Thymus (tissue), 11 donors: ENCODE measurements at regions not wholly inside any gene's neighbourhood (a gene's known extent, or its start where the extent isn't known, plus 50 kb on each side); places are given as distances from the start of the nearest gene placed in this dataset.
"Not testable (repeated sequence)": the region's sequence is repeated elsewhere in the genome, so short reads cannot be mapped to it uniquely, and the experiment has no call there.

Experiments used
- DNase-seq, 9 donors: peaks; one replicate each; pipeline ENCODE4 v3.0.0-alpha.2; 2013; ENCODE audit warnings: low spot score in 9 of 9, low read depth in 6 of 9, missing footprints in 1 of 9
- H3K27ac ChIP-seq, 2 donors: one replicate each; pipeline ENCODE4 v1.5.1; 2013; ENCODE audit warnings: control low read depth in 1 of 2, low read depth in 1 of 2, low read length in 1 of 2, mild to moderate bottlenecking in 1 of 2, moderate library complexity in 1 of 2
- H3K27me3 ChIP-seq, 2 donors: one replicate each; pipeline ENCODE4 v1.5.1; 2013; ENCODE audit warnings: low read length in 1 of 2; ENCODE audit not compliant: control insufficient read depth in 2 of 2, insufficient read depth in 1 of 2
- H3K36me3 ChIP-seq, 2 donors: one replicate each; pipeline ENCODE4 v1.5.1; 2013; ENCODE audit warnings: low read length in 1 of 2, mild to moderate bottlenecking in 1 of 2, moderate library complexity in 1 of 2; ENCODE audit not compliant: control insufficient read depth in 2 of 2, insufficient read depth in 2 of 2
- H3K4me1 ChIP-seq, 2 donors: one replicate each; pipeline ENCODE4 v1.5.1; 2013; ENCODE audit warnings: low read length in 2 of 2; ENCODE audit not compliant: control insufficient read depth in 2 of 2, insufficient read depth in 2 of 2
- H3K4me3 ChIP-seq, 2 donors: one replicate each; pipeline ENCODE4 v1.5.1; 2013; ENCODE audit warnings: low read length in 2 of 2, control low read depth in 1 of 2, mild to moderate bottlenecking in 1 of 2
- H3K9me3 ChIP-seq, 2 donors: one replicate each; pipeline ENCODE4 v1.5.1; 2013; ENCODE audit warnings: low read length in 1 of 2, mild to moderate bottlenecking in 1 of 2; ENCODE audit not compliant: control insufficient read depth in 2 of 2, insufficient read depth in 1 of 2
- WGBS: extraction: QIAGEN DNeasy Blood & Tissue Kit; methylation state at CpG from one replicate; pipeline ENCODE4 v1.1.7; 2013; 5-methylcytosine and 5-hydroxymethylcytosine counted together
- donor health status: healthy.

- H3K27me3 ChIP-seq, DNase-seq, H3K27ac ChIP-seq, H3K4me3 ChIP-seq, H3K36me3 ChIP-seq, H3K4me1 ChIP-seq, H3K9me3 ChIP-seq: not testable (repeated sequence)
- WGBS = 95% methylated on average over 11 of the region's 11 CpGs
These were observed 51.9 kb downstream of the DIPK2A start for GRCh38 chr3:144023543-144023942.

GRCh38 chr3:144028798-144029411 lies 57.3 kb downstream of the DIPK2A start:
- no peaks in the 10 kb centered on the region for H3K27me3 ChIP-seq
- H3K27ac ChIP-seq = no peak overlapping the region
- peak in 2 of 9 donors; percentile 11 to 20 for DNase-seq
- H3K4me3 ChIP-seq = no peak overlapping the region
- H3K9me3 ChIP-seq = no peaks in the 10 kb centered on the region
- H3K36me3 ChIP-seq = no peaks in the 10 kb centered on the region
- H3K4me1 ChIP-seq = no peaks in the 10 kb centered on the region
- WGBS = 65% methylated on average over 4 of the region's 4 CpGs

- DNase-seq = no peak
- H3K4me1 ChIP-seq = no peaks in the 10 kb centered on the region
- over 99% methylated on average over 2 of the region's 2 CpGs for WGBS
These were observed 58.1 kb downstream of the DIPK2A start for GRCh38 chr3:144029769-144030168.

GRCh38 chr3:144031938-144032337 lies 60.3 kb downstream of the DIPK2A start:
- no peaks in the 10 kb centered on the region for H3K9me3 ChIP-seq
- no peaks in the 10 kb centered on the region for H3K36me3 ChIP-seq
- H3K4me1 ChIP-seq = no peaks in the 10 kb centered on the region
- no peak for DNase-seq
- 95% methylated on average over 5 of the region's 5 CpGs for WGBS
- no peak overlapping the region for H3K27ac ChIP-seq
- no peaks in the 10 kb centered on the region for H3K27me3 ChIP-seq
- H3K4me3 ChIP-seq = no peak overlapping the region

More at GRCh38 chr3:144029769-144030168, 58.1 kb downstream of the DIPK2A start:
- no peaks in the 10 kb centered on the region for H3K27me3 ChIP-seq
- H3K36me3 ChIP-seq = no peaks in the 10 kb centered on the region
- no peak overlapping the region for H3K27ac ChIP-seq
- H3K4me3 ChIP-seq = no peak overlapping the region
- H3K9me3 ChIP-seq = no peaks in the 10 kb centered on the region

- 93% methylated on average over 5 of the region's 5 CpGs for WGBS
- no peak overlapping the region for H3K4me3 ChIP-seq
- no peak for DNase-seq
- no peaks in the 10 kb centered on the region for H3K4me1 ChIP-seq
- H3K27me3 ChIP-seq = no peaks in the 10 kb centered on the region
- H3K27ac ChIP-seq = no peak overlapping the region
- H3K9me3 ChIP-seq = no peaks in the 10 kb centered on the region
- H3K36me3 ChIP-seq = no peaks in the 10 kb centered on the region
These were observed 61.1 kb downstream of the DIPK2A start for GRCh38 chr3:144032531-144033239.

GRCh38 chr3:144033240-144033589 lies 61.6 kb downstream of the DIPK2A start:
- H3K4me3 ChIP-seq = no peak overlapping the region
- WGBS = 69% methylated on average over 1 of the region's 1 CpG
- no peaks in the 10 kb centered on the region for H3K4me1 ChIP-seq
- no peaks in the 10 kb centered on the region for H3K36me3 ChIP-seq
- no peak for DNase-seq
- H3K9me3 ChIP-seq = no peaks in the 10 kb centered on the region
- H3K27ac ChIP-seq = no peak overlapping the region
- no peaks in the 10 kb centered on the region for H3K27me3 ChIP-seq

GRCh38 chr3:144033863-144034262 lies 62.2 kb downstream of the DIPK2A start:
- no peak for DNase-seq

GRCh38 chr3:144034715-144035290 lies 63.2 kb downstream of the DIPK2A start:
- no peaks in the 10 kb centered on the region for H3K4me1 ChIP-seq
- H3K27me3 ChIP-seq = no peaks in the 10 kb centered on the region
- no peak for DNase-seq
- no peaks in the 10 kb centered on the region for H3K9me3 ChIP-seq
- 95% methylated on average over 2 of the region's 2 CpGs for WGBS
- H3K4me3 ChIP-seq = no peak overlapping the region
- no peak overlapping the region for H3K27ac ChIP-seq
- no peaks in the 10 kb centered on the region for H3K36me3 ChIP-seq

More at GRCh38 chr3:144033863-144034262, 62.2 kb downstream of the DIPK2A start:
- Histone ChIP-seq H3K4me3 (no peak overlapping the region), H3K4me1 (no peaks in the 10 kb centered on the region), H3K36me3 (no peaks in the 10 kb centered on the region), H3K27me3 (no peaks in the 10 kb centered on the region), H3K9me3 (no peaks in the 10 kb centered on the region), H3K27ac (no peak overlapping the region)
- WGBS = 39% methylated on average over 1 of the region's 1 CpG

GRCh38 chr3:144036498-144036897 lies 64.9 kb downstream of the DIPK2A start:
- Histone ChIP-seq H3K9me3 (no peaks in the 10 kb centered on the region), H3K4me1 (no peaks in the 10 kb centered on the region), H3K36me3 (no peaks in the 10 kb centered on the region), H3K4me3 (no peak overlapping the region), H3K27me3 (no peaks in the 10 kb centered on the region), H3K27ac (no peak overlapping the region)
- WGBS = 99% methylated on average over 1 of the region's 1 CpG
- no peak for DNase-seq
